K562 (cell line): ENCODE measurements at regions not wholly inside any gene's neighbourhood (a gene's known extent, or its start where the extent isn't known, plus 50 kb on each side); places are given as distances from the start of the nearest gene placed in this dataset.

Experiments used
- ATAC-seq: fragments of 200-7000 bp; cut with Tn5 transposase; 3 replicates; pipeline ENCODE4 v1.9.1; 2020; ENCODE audit warnings: moderate library complexity
- BruUV-seq: library from RNA; stranded (reverse); fragments of 400-500 nt; replicated peaks from 2 replicates; lab custom pipeline; 2021; lab: Mats Ljungman, UMichigan
- CTCF ChIA-PET: fragments of 300-600 bp; formaldehyde crosslinking; extraction: SDS; loops from one replicate; lab custom pipeline; 2021; ENCODE audit warnings: low intra/inter-chr PET ratio; lab: Yijun Ruan, JAX
- POLR2A ChIA-PET: fragments of 300-600, 350-650 bp; sonication (Branson Sonifier 250); formaldehyde crosslinking; extraction: SDS; loops from one replicate; lab custom pipeline; 2021; ENCODE audit warnings: antibody characterized with exemption, inconsistent platforms; lab: Yijun Ruan, JAX
- DNase-seq, 4 experiments: peaks; one replicate each; pipeline versions ENCODE4 v3.0.0 to v3.0.0-alpha.2; 2011 to 2018; ENCODE audit warnings: low spot score in 3 of 4, mixed read lengths in 3 of 4; ENCODE audit errors: extremely low read depth in 1 of 4
- FAIRE-seq: peaks from 2 replicates; lab custom pipeline; 2011; peaks lifted over from hg19 to GRCh38; lab: Jason Lieb, UNC
- H2AFZ ChIP-seq: 2 replicates; pipeline ENCODE4 v1.6.0; 2011; ENCODE audit warnings: low read depth, low read length, control low read depth, inconsistent platforms
- H3K27ac ChIP-seq: fragments of 200-600 bp; 3 replicates; pipeline ENCODE4 v1.8.0; 2011; ENCODE audit warnings: low read depth, mild to moderate bottlenecking, control low read depth, inconsistent platforms, low read length, moderate library complexity, mixed read lengths; ENCODE audit errors: extremely low read depth
- H3K27me3 ChIP-seq, 2 experiments: fragments of 300-600 bp in 1 of 2; 2 replicates in 1 of 2; 3 replicates in 1 of 2; pipeline versions ENCODE4 v1.6.0 to v1.8.0; 2011; ENCODE audit warnings: inconsistent platforms in 2 of 2, low read length in 2 of 2, mild to moderate bottlenecking in 1 of 2, mixed read lengths in 1 of 2, moderate library complexity in 1 of 2; ENCODE audit not compliant: control insufficient read depth in 2 of 2, insufficient read depth in 2 of 2
- H3K36me3 ChIP-seq: fragments of 300-600 bp; 3 replicates; pipeline ENCODE4 v1.8.0; 2011; ENCODE audit warnings: mild to moderate bottlenecking, low read length, inconsistent platforms; ENCODE audit not compliant: control insufficient read depth, insufficient read depth
- H3K4me1 ChIP-seq, 2 experiments: fragments of 200-600 bp in 1 of 2; replicated peaks in 1 of 2; 2 replicates in 1 of 2; 3 replicates in 1 of 2; pipeline versions ENCODE4 v1.5.1 to v1.8.0; 2011; ENCODE audit warnings: inconsistent platforms in 2 of 2, low read length in 2 of 2, mild to moderate bottlenecking in 1 of 2, mixed read lengths in 1 of 2, moderate library complexity in 1 of 2; ENCODE audit not compliant: control insufficient read depth in 2 of 2, insufficient read depth in 2 of 2
- H3K4me2 ChIP-seq: 2 replicates; pipeline ENCODE4 v1.6.1; 2011; ENCODE audit warnings: low read length, control low read depth, inconsistent platforms, mixed read lengths; ENCODE audit not compliant: insufficient read depth
- H3K4me3 ChIP-seq: fragments of 200-600 bp; sonication (generic), shearing (Covaris generic); 2 replicates; pipeline ENCODE4 v1.5.1; 2016; ENCODE audit warnings: control low read depth, inconsistent platforms
- H3K79me2 ChIP-seq: fragments of 200-600 bp; 3 replicates; pipeline ENCODE4 v1.8.0; 2011; ENCODE audit warnings: low read length, inconsistent platforms; ENCODE audit not compliant: control insufficient read depth, insufficient read depth
- H3K9ac ChIP-seq, 2 experiments: 2 replicates each; pipeline versions ENCODE4 v1.6.0 to v1.6.1; 2011; ENCODE audit warnings: low read depth in 2 of 2, low read length in 2 of 2, control low read depth in 1 of 2, inconsistent platforms in 1 of 2, mild to moderate bottlenecking in 1 of 2, mixed read lengths in 1 of 2; ENCODE audit not compliant: insufficient read depth in 1 of 2
- H3K9me1 ChIP-seq: one replicate; pipeline ENCODE4 v1.6.0; 2011; ENCODE audit warnings: inconsistent platforms, mild to moderate bottlenecking, low read length, moderate library complexity; ENCODE audit not compliant: control insufficient read depth, insufficient read depth
- H3K9me3 ChIP-seq: replicated peaks from 2 replicates; pipeline ENCODE4 v1.5.1; 2011; ENCODE audit warnings: low read depth, low read length, inconsistent platforms; ENCODE audit not compliant: control insufficient read depth, insufficient read depth
- H4K20me1 ChIP-seq: replicated peaks from 2 replicates; pipeline ENCODE4 v1.6.1; 2011; ENCODE audit warnings: low read length, inconsistent platforms, mixed read lengths; ENCODE audit not compliant: control insufficient read depth, insufficient read depth
- ARID1B ChIP-seq: fragments of 450-650 bp; IDR thresholded peaks from 2 replicates; pipeline ENCODE4 v1.6.1; 2016; ENCODE audit warnings: antibody characterized with exemption, mild to moderate bottlenecking, inconsistent platforms
- DNMT1 ChIP-seq: fragments of 450-650 bp; IDR thresholded peaks from 2 replicates; pipeline ENCODE4 v1.6.1; 2016; ENCODE audit warnings: antibody characterized with exemption, mild to moderate bottlenecking
- LARP7 ChIP-seq: fragments of 450-650 bp; IDR thresholded peaks from 2 replicates; pipeline ENCODE4 v1.6.1; 2016
- PML ChIP-seq: IDR thresholded peaks from 2 replicates; pipeline ENCODE4 v1.6.1; 2012; ENCODE audit warnings: low read length, inconsistent platforms
- SUPT5H ChIP-seq: fragments of 450-650 bp; IDR thresholded peaks from 2 replicates; pipeline ENCODE4 v1.6.1; 2016
- ZBTB7A ChIP-seq: IDR thresholded peaks from 2 replicates; pipeline ENCODE4 v1.6.1; 2011; ENCODE audit warnings: low read depth, mild to moderate bottlenecking, low read length, moderate library complexity, borderline replicate concordance; ENCODE audit not compliant: control insufficient read depth
- whole genome bisulfite sequencing: fragments of 100-300 bp; shearing (Covaris generic); methylation state at CpG from one replicate; pipeline ENCODE4 v1.1.6; 2016; ENCODE audit warnings: low coverage, mixed read lengths; ENCODE audit not compliant: insufficient coverage; ENCODE audit errors: missing lambda C conversion rate; 5-methylcytosine and 5-hydroxymethylcytosine counted together
- in situ Hi-C: fragments of 300-500 bp; cut with MboI; formaldehyde crosslinking; loops from 4 replicates; pipeline ENCODE4 v1.15.0; 2018; ENCODE audit warnings: inconsistent platforms, mixed read lengths
- intact Hi-C: fragments of 100-400 bp; cut with micrococcal nuclease; formaldehyde crosslinking; loops from 2 replicates; pipeline ENCODE4 v1.14.2; 2022
- TF ChIP-seq, protein P1 (sequence below): fragments of 450-650 bp; formaldehyde crosslinking; IDR thresholded peaks from 2 replicates; pipeline ENCODE4 v1.4.0; 2020; ENCODE audit warnings: mild to moderate bottlenecking
- TF ChIP-seq, protein P2 (sequence below): fragments of 250-450 bp; sonication (Bioruptor Pico); IDR thresholded peaks from 2 replicates; pipeline ENCODE4 v1.9.0; 2021; ENCODE audit warnings: mild to moderate bottlenecking
- TF ChIP-seq, protein P3 (sequence below): fragments of 450-650 bp; IDR thresholded peaks from 2 replicates; pipeline ENCODE4 v1.6.1; 2016
- TF ChIP-seq, protein P4 (sequence below): fragments of 450-650 bp; IDR thresholded peaks from 2 replicates; pipeline ENCODE4 v1.7.1; 2018; ENCODE audit warnings: mild to moderate bottlenecking, low read depth; ENCODE audit not compliant: partially characterized antibody

DNA sequence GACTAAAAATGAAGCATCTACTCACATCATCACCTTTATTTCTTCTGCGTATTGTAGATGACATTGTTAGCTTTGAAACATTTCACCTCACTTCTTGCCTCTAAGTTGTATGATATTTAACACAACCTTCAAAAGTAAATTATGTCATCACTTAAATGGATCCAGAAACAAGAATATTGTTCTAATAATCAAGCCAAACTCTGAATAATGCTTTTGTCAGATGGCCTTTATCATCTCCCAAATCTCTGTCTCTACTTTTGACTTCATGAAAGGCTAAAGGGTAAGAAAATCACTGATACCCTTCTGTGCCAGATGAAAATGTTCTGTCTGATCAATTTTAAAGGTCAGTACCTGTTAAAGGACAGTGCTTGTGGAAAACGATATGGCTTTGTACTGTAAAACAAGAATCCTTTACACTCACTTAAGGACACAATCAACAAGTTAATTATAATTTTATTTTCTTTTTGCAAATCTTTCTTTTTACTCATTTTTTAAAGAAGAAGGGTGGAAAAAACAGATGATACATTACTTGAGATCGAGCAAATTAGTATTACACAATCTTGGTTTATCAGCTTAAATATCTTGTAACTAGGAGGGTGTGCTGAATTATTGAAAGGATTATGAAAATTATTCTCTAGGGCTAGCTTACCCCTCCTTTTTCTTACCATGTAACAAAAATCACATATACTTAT, 309.4 kb upstream of the IGFBP3 start:
- H3K9me3 ChIP-seq, result no peaks in the 10 kb centered on the region; the same call in 1 of the 2 replicates
- no peaks in the 10 kb centered on the region for H3K36me3 ChIP-seq
- no peaks in the 10 kb centered on the region for H3K4me1 ChIP-seq
- no peaks in the 10 kb centered on the region for H3K9me1 ChIP-seq
- no peak overlapping the region for H3K9ac ChIP-seq
- no peak for FAIRE-seq
- ChIA-PET POLR2A (no interaction called here), CTCF (no interaction called here)
- no peak overlapping the region for H3K27ac ChIP-seq
- no peak overlapping the region for H3K4me2 ChIP-seq
- intact Hi-C loops (no loop called here), in situ Hi-C loops (no loop called here)
- ATAC-seq, result no peak
- 2% methylated on average over 3 of the region's 3 CpGs for WGBS
- H3K4me3 ChIP-seq, result no peak overlapping the region
- H3K79me2 ChIP-seq, result no peaks in the 10 kb centered on the region
- H4K20me1 ChIP-seq, result no peaks in the 10 kb centered on the region
- H2AFZ ChIP-seq, result no peak overlapping the region
- BruUV-seq, result no TSS peak
- no peaks in the 10 kb centered on the region for H3K27me3 ChIP-seq
- DNase-seq, result no peak
- no peak for TF ChIP-seq LARP7
- no peak for TF ChIP-seq ZBTB7A
- TF ChIP-seq PML, result no peak
- TF ChIP-seq, protein P1, sequence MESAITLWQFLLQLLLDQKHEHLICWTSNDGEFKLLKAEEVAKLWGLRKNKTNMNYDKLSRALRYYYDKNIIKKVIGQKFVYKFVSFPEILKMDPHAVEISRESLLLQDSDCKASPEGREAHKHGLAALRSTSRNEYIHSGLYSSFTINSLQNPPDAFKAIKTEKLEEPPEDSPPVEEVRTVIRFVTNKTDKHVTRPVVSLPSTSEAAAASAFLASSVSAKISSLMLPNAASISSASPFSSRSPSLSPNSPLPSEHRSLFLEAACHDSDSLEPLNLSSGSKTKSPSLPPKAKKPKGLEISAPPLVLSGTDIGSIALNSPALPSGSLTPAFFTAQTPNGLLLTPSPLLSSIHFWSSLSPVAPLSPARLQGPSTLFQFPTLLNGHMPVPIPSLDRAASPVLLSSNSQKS (CRISPR knock-in tag), result no peak
- TF ChIP-seq SUPT5H, result no peak
- TF ChIP-seq, protein P2, sequence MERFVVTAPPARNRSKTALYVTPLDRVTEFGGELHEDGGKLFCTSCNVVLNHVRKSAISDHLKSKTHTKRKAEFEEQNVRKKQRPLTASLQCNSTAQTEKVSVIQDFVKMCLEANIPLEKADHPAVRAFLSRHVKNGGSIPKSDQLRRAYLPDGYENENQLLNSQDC (CRISPR knock-in tag), result no peak
- TF ChIP-seq, protein P3, sequence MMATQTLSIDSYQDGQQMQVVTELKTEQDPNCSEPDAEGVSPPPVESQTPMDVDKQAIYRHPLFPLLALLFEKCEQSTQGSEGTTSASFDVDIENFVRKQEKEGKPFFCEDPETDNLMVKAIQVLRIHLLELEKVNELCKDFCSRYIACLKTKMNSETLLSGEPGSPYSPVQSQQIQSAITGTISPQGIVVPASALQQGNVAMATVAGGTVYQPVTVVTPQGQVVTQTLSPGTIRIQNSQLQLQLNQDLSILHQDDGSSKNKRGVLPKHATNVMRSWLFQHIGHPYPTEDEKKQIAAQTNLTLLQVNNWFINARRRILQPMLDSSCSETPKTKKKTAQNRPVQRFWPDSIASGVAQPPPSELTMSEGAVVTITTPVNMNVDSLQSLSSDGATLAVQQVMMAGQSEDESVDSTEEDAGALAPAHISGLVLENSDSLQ, result no peak
- no peak for TF ChIP-seq DNMT1
- no peak for TF ChIP-seq ARID1B
- TF ChIP-seq, protein P4, sequence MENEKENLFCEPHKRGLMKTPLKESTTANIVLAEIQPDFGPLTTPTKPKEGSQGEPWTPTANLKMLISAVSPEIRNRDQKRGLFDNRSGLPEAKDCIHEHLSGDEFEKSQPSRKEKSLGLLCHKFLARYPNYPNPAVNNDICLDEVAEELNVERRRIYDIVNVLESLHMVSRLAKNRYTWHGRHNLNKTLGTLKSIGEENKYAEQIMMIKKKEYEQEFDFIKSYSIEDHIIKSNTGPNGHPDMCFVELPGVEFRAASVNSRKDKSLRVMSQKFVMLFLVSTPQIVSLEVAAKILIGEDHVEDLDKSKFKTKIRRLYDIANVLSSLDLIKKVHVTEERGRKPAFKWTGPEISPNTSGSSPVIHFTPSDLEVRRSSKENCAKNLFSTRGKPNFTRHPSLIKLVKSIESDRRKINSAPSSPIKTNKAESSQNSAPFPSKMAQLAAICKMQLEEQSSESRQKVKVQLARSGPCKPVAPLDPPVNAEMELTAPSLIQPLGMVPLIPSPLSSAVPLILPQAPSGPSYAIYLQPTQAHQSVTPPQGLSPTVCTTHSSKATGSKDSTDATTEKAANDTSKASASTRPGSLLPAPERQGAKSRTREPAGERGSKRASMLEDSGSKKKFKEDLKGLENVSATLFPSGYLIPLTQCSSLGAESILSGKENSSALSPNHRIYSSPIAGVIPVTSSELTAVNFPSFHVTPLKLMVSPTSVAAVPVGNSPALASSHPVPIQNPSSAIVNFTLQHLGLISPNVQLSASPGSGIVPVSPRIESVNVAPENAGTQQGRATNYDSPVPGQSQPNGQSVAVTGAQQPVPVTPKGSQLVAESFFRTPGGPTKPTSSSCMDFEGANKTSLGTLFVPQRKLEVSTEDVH, result no peak
